Sigmoid colon (tissue), 3 donors: ENCODE measurements at regions not wholly inside any gene's neighbourhood (a gene's known extent, or its start where the extent isn't known, plus 50 kb on each side); places are given as distances from the start of the nearest gene placed in this dataset.

ENCODE experiments used
- POLR2A ChIP-seq, 2 donors: fragments of 450-650 bp; IDR thresholded peaks; one replicate each; pipeline ENCODE4 v1.6.1; 2016; ENCODE audit warnings: antibody characterized with exemption in 2 of 2, mild to moderate bottlenecking in 2 of 2, moderate library complexity in 2 of 2
- TF ChIP-seq, protein P1 (sequence below), 4 experiments: fragments of 450-650 bp in 3 of 4; fragments of 200-600 bp in 1 of 4; IDR thresholded peaks; one replicate each; pipeline ENCODE4 v1.5.1; 2016 to 2019; ENCODE audit warnings: antibody characterized with exemption in 4 of 4, mild to moderate bottlenecking in 3 of 4, moderate library complexity in 2 of 4

DNA sequence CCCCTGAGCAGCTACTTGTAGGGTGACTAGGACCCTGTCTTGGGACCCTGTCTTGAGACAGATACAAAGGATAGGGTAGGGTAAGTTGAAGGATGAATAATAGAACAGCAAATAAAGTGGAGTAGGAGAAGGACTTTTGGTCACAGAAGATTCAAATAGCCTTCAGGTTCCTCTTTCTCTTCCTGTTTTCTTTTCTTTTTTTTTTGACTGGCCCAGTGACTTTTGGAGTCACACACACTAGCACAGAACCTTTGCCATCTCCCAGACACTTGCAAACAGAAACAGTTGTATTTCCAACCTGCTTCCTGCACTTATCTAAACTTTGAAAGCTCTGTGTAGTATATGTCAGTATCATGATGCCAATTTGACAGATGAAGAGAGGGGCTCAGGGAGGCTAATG lies 108.2 kb downstream of the TDRD15 start:
- TF ChIP-seq, protein P1, sequence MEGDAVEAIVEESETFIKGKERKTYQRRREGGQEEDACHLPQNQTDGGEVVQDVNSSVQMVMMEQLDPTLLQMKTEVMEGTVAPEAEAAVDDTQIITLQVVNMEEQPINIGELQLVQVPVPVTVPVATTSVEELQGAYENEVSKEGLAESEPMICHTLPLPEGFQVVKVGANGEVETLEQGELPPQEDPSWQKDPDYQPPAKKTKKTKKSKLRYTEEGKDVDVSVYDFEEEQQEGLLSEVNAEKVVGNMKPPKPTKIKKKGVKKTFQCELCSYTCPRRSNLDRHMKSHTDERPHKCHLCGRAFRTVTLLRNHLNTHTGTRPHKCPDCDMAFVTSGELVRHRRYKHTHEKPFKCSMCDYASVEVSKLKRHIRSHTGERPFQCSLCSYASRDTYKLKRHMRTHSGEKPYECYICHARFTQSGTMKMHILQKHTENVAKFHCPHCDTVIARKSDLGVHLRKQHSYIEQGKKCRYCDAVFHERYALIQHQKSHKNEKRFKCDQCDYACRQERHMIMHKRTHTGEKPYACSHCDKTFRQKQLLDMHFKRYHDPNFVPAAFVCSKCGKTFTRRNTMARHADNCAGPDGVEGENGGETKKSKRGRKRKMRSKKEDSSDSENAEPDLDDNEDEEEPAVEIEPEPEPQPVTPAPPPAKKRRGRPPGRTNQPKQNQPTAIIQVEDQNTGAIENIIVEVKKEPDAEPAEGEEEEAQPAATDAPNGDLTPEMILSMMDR (IDR thresholded peaks at IDR 0.05), result no peak
- no peak for TF ChIP-seq POLR2A (IDR thresholded peaks at IDR 0.05)
